Ovary (tissue), 7 donors: ENCODE measurements at regions not wholly inside any gene's neighbourhood (a gene's known extent, or its start where the extent isn't known, plus 50 kb on each side); places are given as distances from the start of the nearest gene placed in this dataset.

Source experiments
- DNase-seq, 5 donors: peaks; one replicate each; pipeline ENCODE4 v3.0.0-alpha.2; 2019 to 2020
- H3K27ac ChIP-seq, 2 donors: fragments of 200-600 bp; one replicate each; pipeline versions ENCODE4 v1.5.1 to v1.8.0; 2019 to 2022
- H3K27me3 ChIP-seq: fragments of 200-600 bp; one replicate; pipeline ENCODE4 v1.8.0; 2022
- H3K36me3 ChIP-seq: fragments of 200-600 bp; sonication (generic); one replicate; pipeline ENCODE4 v1.5.1; 2019
- H3K4me1 ChIP-seq: one replicate; pipeline ENCODE4 v1.8.1; 2013; ENCODE audit warnings: mild to moderate bottlenecking, moderate library complexity; ENCODE audit not compliant: insufficient read depth
- H3K4me3 ChIP-seq: fragments of 200-600 bp; sonication (generic); one replicate; pipeline ENCODE4 v1.5.1; 2017
- H3K9me3 ChIP-seq, 2 donors: fragments of 200-600 bp in 1 of 2; sonication (generic) in 1 of 2; one replicate each; pipeline versions ENCODE4 v1.5.1 to v1.8.1; 2013 to 2019; ENCODE audit warnings: mild to moderate bottlenecking in 1 of 2, moderate library complexity in 1 of 2
- CTCF ChIP-seq, 3 donors: fragments of 450-650 bp in 2 of 3; fragments of 200-600 bp in 1 of 3; IDR thresholded peaks; one replicate each; pipeline versions ENCODE4 v1.5.1 to v1.8.0; 2016 to 2022; ENCODE audit warnings: antibody characterized with exemption in 3 of 3, mild to moderate bottlenecking in 1 of 3
- EP300 ChIP-seq: sonication (generic); formaldehyde crosslinking; IDR thresholded peaks from one replicate; pipeline ENCODE4 v1.6.1; 2017; ENCODE audit warnings: antibody characterized with exemption
- POLR2A ChIP-seq: fragments of 450-650 bp; IDR thresholded peaks from one replicate; pipeline ENCODE4 v1.6.1; 2017; ENCODE audit warnings: antibody characterized with exemption, mild to moderate bottlenecking, moderate library complexity
- WGBS, 3 donors: extraction: QIAGEN DNeasy Blood & Tissue Kit in 1 of 3; methylation state at CpG; one replicate each; pipeline versions ENCODE4 v1.1.5 to v1.1.7; 2013 to 2017; 5-methylcytosine and 5-hydroxymethylcytosine counted together
- intact Hi-C, 4 donors: fragments of 100-400 bp; cut with DNase I; formaldehyde crosslinking; loops; one replicate each; pipeline versions ENCODE4 v1.11.0 to v1.15.1; 2022 to 2023
- donor health status: DM: no; HTN: no; CAD: no; lungs with moderate emphysema.
- donor health status: DM: no; HTN: no; CAD: no.
- donor health status: Bipolar disorder and iron deficiency.
- donor health status: DM: no; HTN: no; CAD: no.
- donor health status: DM: yes; HTN: yes; CAD: no.

- no peaks in the 10 kb centered on the region for H3K9me3 ChIP-seq
- H3K27me3 ChIP-seq = no peaks in the 10 kb centered on the region
- no peaks in the 10 kb centered on the region for H3K4me1 ChIP-seq
- no peak overlapping the region for H3K4me3 ChIP-seq
- 70 to 89% (median 81%) methylated on average over 1 of the region's 1 CpG for WGBS, 3 donors
- H3K36me3 ChIP-seq = no peaks in the 10 kb centered on the region
- H3K27ac ChIP-seq = no peak overlapping the region
- no peak for TF ChIP-seq CTCF (IDR thresholded peaks at IDR 0.05)
- no peak for TF ChIP-seq POLR2A
- intact Hi-C loops = loop anchor here in 1 of 4 donors (10.0 kb wide), 1 partner anchor 365 kb away; no protein-coding TSS in a partner anchor
- no peak for DNase-seq
Measured at GRCh38 chr4:106869551-106869950, 166.6 kb downstream of the DKK2 start.

GRCh38 chr4:106868381-106869035 is 167.6 kb downstream of the DKK2 start:
- intact Hi-C loops = loop anchor here in 1 of 4 donors (10.0 kb wide), 1 partner anchor 364 kb away; no protein-coding TSS in a partner anchor
- no peak for TF ChIP-seq EP300
- no peak for TF ChIP-seq CTCF (IDR thresholded peaks at IDR 0.05)
- no peak for TF ChIP-seq POLR2A
- H3K9me3 ChIP-seq = no peaks in the 10 kb centered on the region
- 43 to 48% (median 46%) methylated on average over 2 of the region's 2 CpGs for WGBS, 3 donors
- H3K4me1 ChIP-seq = no peaks in the 10 kb centered on the region
- no peaks in the 10 kb centered on the region for H3K27me3 ChIP-seq
- no peak for DNase-seq
- H3K36me3 ChIP-seq = no peaks in the 10 kb centered on the region
- no peak overlapping the region for H3K27ac ChIP-seq
- H3K4me3 ChIP-seq = no peak overlapping the region

- Histone ChIP-seq H3K27me3 (no peaks in the 10 kb centered on the region), H3K9me3 (no peaks in the 10 kb centered on the region), H3K4me3 (no peak overlapping the region), H3K27ac (no peak overlapping the region), H3K36me3 (no peaks in the 10 kb centered on the region), H3K4me1 (no peaks in the 10 kb centered on the region)
- intact Hi-C loops = loop anchor here in 1 of 4 donors (10.0 kb wide), 1 partner anchor 359 kb away; no protein-coding TSS in a partner anchor
- no peak for TF ChIP-seq CTCF (IDR thresholded peaks at IDR 0.05)
- TF ChIP-seq EP300 = no peak
- no peak for DNase-seq
Measured at GRCh38 chr4:106864231-106864630, 171.9 kb downstream of the DKK2 start.

- H3K27ac ChIP-seq = no peak overlapping the region
- H3K4me1 ChIP-seq = no peaks in the 10 kb centered on the region
- intact Hi-C loops = no loop called here
- no peaks in the 10 kb centered on the region for H3K27me3 ChIP-seq
- H3K36me3 ChIP-seq = no peaks in the 10 kb centered on the region
- no peak for DNase-seq
- H3K4me3 ChIP-seq = no peak overlapping the region
- TF ChIP-seq EP300 = no peak
- TF ChIP-seq CTCF (IDR thresholded peaks at IDR 0.05) = no peak
- no peak for TF ChIP-seq POLR2A
- H3K9me3 ChIP-seq = no peaks in the 10 kb centered on the region
Measured at GRCh38 chr4:106854569-106855351, 181.4 kb downstream of the DKK2 start.
